GM12872 (cell line): ENCODE measurements at regions not wholly inside any gene's neighbourhood (a gene's known extent, or its start where the extent isn't known, plus 50 kb on each side); places are given as distances from the start of the nearest gene placed in this dataset.

Source experiments
- CTCF ChIP-seq: IDR thresholded peaks from 3 replicates; pipeline ENCODE4 v1.5.1; 2011; ENCODE audit warnings: low read depth, mild to moderate bottlenecking, low read length, moderate library complexity; ENCODE audit not compliant: insufficient read depth

GRCh38 chr11:25211635-25212254 is 714.9 kb downstream of the LUZP2 start:
- TF ChIP-seq CTCF, result no peak

GRCh38 chr11:25214535-25215176 is 717.8 kb downstream of the LUZP2 start:
- no peak for TF ChIP-seq CTCF

GRCh38 chr11:25218036-25218435 is 721.2 kb downstream of the LUZP2 start:
- no peak for TF ChIP-seq CTCF

- TF ChIP-seq CTCF, result no peak
Observed at GRCh38 chr11:25225078-25225477, 728.2 kb downstream of the LUZP2 start.

- no peak for TF ChIP-seq CTCF
Observed at GRCh38 chr11:25242928-25243327, 746.1 kb downstream of the LUZP2 start.

- TF ChIP-seq CTCF, result no peak
Observed at GRCh38 chr11:25244126-25244525, 747.3 kb downstream of the LUZP2 start.

- no peak for TF ChIP-seq CTCF
Observed at GRCh38 chr11:25247336-25247735, 750.5 kb downstream of the LUZP2 start.
